Nephron progenitor cell (in vitro differentiated cells): ENCODE measurements at regions not wholly inside any gene's neighbourhood (a gene's known extent, or its start where the extent isn't known, plus 50 kb on each side); places are given as distances from the start of the nearest gene placed in this dataset.

Experiments
- DNase-seq: peaks from one replicate; pipeline ENCODE4 v3.0.0; 2021
- H3K27ac Mint-ChIP-seq: 2 replicates; pipeline ENCODE4 v1.8.0; 2021; ENCODE audit warnings: mild to moderate bottlenecking, moderate library complexity, mixed read lengths
- H3K27me3 Mint-ChIP-seq: 2 replicates; pipeline ENCODE4 v1.8.0; 2021; ENCODE audit warnings: mild to moderate bottlenecking, low read depth, mixed read lengths; ENCODE audit not compliant: poor library complexity
- H3K36me3 Mint-ChIP-seq: 2 replicates; pipeline ENCODE4 v1.8.0; 2021; ENCODE audit warnings: low read depth, mixed read lengths
- H3K4me1 Mint-ChIP-seq: 2 replicates; pipeline ENCODE4 v1.8.0; 2021; ENCODE audit warnings: mixed read lengths
- H3K4me3 Mint-ChIP-seq: 2 replicates; pipeline ENCODE4 v1.8.0; 2021; ENCODE audit warnings: mild to moderate bottlenecking, moderate library complexity, mixed read lengths
- H3K9me3 Mint-ChIP-seq: 2 replicates; pipeline ENCODE4 v1.8.0; 2021; ENCODE audit warnings: mild to moderate bottlenecking, moderate library complexity, mixed read lengths
- TF ChIP-seq, protein P1 (sequence below): fragments of 200-600 bp; sonication (generic); IDR thresholded peaks from 2 replicates; pipeline ENCODE4 v1.5.0; 2021; ENCODE audit warnings: antibody characterized with exemption

GRCh38 chr4:106584337-106584989 lies 215.9 kb upstream of the GIMD1 start:
- Mint-ChIP-seq H3K4me3 (no peak overlapping the region), H3K4me1 (peaks cover 11% of the 10 kb centered on the region), H3K9me3 (no peaks in the 10 kb centered on the region), H3K27me3 (peaks cover 3% of the 10 kb centered on the region), H3K27ac (no peak overlapping the region), H3K36me3 (no peaks in the 10 kb centered on the region)
- TF ChIP-seq, protein P1, sequence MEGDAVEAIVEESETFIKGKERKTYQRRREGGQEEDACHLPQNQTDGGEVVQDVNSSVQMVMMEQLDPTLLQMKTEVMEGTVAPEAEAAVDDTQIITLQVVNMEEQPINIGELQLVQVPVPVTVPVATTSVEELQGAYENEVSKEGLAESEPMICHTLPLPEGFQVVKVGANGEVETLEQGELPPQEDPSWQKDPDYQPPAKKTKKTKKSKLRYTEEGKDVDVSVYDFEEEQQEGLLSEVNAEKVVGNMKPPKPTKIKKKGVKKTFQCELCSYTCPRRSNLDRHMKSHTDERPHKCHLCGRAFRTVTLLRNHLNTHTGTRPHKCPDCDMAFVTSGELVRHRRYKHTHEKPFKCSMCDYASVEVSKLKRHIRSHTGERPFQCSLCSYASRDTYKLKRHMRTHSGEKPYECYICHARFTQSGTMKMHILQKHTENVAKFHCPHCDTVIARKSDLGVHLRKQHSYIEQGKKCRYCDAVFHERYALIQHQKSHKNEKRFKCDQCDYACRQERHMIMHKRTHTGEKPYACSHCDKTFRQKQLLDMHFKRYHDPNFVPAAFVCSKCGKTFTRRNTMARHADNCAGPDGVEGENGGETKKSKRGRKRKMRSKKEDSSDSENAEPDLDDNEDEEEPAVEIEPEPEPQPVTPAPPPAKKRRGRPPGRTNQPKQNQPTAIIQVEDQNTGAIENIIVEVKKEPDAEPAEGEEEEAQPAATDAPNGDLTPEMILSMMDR = no peak
- DNase-seq = no peak

DNA sequence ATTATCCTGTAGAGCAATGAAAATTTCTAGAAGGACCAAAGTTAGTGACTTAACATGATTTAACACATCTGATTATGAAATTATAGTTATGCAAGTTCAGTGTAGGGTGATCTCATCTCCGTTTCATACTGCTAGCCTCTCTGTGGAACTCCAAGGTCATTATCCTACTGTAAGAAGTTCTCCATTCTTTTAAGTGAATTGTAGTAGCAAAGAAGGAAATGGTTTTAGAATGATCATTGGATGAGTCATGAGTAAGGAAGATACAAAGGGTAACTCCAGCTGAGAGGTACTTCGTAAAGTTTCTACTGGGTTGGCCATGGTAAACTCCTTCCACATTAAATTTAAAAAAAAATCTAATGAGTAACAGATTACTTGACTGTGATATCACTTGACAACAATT lies 215.0 kb upstream of the GIMD1 start:
- Mint-ChIP-seq H3K4me1 (peaks cover 11% of the 10 kb centered on the region), H3K36me3 (no peaks in the 10 kb centered on the region), H3K27ac (peak overlapping the region; percentile 76), H3K4me3 (no peak overlapping the region), H3K27me3 (peaks cover 3% of the 10 kb centered on the region), H3K9me3 (no peaks in the 10 kb centered on the region)
- TF ChIP-seq, protein P1 = no peak
- DNase-seq = no peak

DNA sequence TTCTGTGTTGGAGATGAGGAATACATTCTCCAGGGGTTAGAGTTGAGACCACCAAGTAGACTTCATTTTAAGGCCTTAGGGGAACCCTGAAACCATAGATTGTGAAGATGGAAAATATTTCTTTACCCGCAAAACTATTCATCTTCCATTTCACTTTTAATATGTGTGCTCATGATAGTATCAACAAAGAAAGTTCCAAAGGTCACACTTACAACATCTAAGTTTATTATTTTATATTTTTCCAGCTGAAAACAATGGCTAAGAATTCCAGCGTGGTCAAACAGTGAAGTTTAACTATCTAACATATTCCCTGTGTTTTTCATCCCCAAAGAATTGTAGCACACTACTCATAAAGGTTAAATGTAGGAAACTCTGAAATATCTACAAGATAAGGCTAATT lies 214.5 kb upstream of the GIMD1 start:
- no peaks in the 10 kb centered on the region for H3K9me3 Mint-ChIP-seq
- no peak overlapping the region for H3K4me3 Mint-ChIP-seq
- no peaks in the 10 kb centered on the region for H3K36me3 Mint-ChIP-seq
- H3K27me3 Mint-ChIP-seq = peaks cover 3% of the 10 kb centered on the region
- no peak for DNase-seq
- peaks cover 11% of the 10 kb centered on the region for H3K4me1 Mint-ChIP-seq
- TF ChIP-seq, protein P1 = no peak
- H3K27ac Mint-ChIP-seq = no peak overlapping the region

DNA sequence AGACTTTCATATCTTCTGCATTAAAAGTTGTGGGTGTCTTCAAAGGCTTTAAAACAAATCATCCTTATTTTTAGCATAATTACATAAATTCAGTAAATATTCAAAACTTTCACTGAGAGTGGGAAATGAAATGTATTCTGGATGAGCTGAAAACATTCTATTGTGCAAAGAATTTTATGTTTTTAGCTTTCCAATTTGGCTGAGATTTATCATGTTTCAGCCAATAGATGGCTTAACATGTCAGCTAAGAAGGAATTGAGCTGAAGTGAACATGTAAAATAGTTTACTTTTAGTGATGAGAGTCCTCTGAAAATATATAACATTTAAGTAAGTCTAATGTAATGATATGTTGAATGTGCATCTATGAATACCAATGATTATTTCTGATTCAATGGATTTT lies 213.5 kb upstream of the GIMD1 start:
- Mint-ChIP-seq H3K27ac (no peak overlapping the region), H3K4me1 (peaks cover 11% of the 10 kb centered on the region), H3K4me3 (no peak overlapping the region), H3K36me3 (no peaks in the 10 kb centered on the region), H3K9me3 (peaks cover under 1% of the 10 kb centered on the region), H3K27me3 (peaks cover 3% of the 10 kb centered on the region)
- DNase-seq = no peak
- TF ChIP-seq, protein P1 = no peak

- no peak overlapping the region for H3K27ac Mint-ChIP-seq
- no peak overlapping the region for H3K4me3 Mint-ChIP-seq
- H3K9me3 Mint-ChIP-seq = peaks cover 5% of the 10 kb centered on the region
- peaks cover 11% of the 10 kb centered on the region for H3K4me1 Mint-ChIP-seq
- TF ChIP-seq, protein P1 = no peak
- H3K27me3 Mint-ChIP-seq = peaks cover 3% of the 10 kb centered on the region
- H3K36me3 Mint-ChIP-seq = no peaks in the 10 kb centered on the region
- DNase-seq = no peak
Measured at GRCh38 chr4:106579236-106579635, 210.7 kb upstream of the GIMD1 start.
